GM23338 (cell line): ENCODE measurements at regions not wholly inside any gene's neighbourhood (a gene's known extent, or its start where the extent isn't known, plus 50 kb on each side); places are given as distances from the start of the nearest gene placed in this dataset.

ENCODE experiments used
- ATAC-seq: fragments of 200-7000 bp; cut with Tn5 transposase; 3 replicates; pipeline ENCODE4 v1.9.1; 2020
- DNase-seq: peaks from one replicate; pipeline ENCODE4 v3.0.0-alpha.2; 2015; ENCODE audit warnings: low spot score
- H2AFZ ChIP-seq: fragments of 200-600 bp; sonication (generic); 2 replicates; pipeline ENCODE4 v1.8.0; 2016; ENCODE audit warnings: antibody characterized with exemption, mild to moderate bottlenecking, moderate library complexity
- H3F3A ChIP-seq: fragments of 200-600 bp; sonication (generic); replicated peaks from 2 replicates; pipeline ENCODE4 v1.8.0; 2017; ENCODE audit warnings: antibody characterized with exemption, mixed run types, low read depth
- H3K27ac ChIP-seq: fragments of 200-600 bp; sonication (generic); 2 replicates; pipeline ENCODE4 v1.6.1; 2016; ENCODE audit warnings: low read depth
- H3K27me3 ChIP-seq: fragments of 200-600 bp; sonication (generic); 2 replicates; pipeline ENCODE4 v1.8.0; 2016; ENCODE audit warnings: mild to moderate bottlenecking, mixed run types, moderate library complexity; ENCODE audit not compliant: insufficient read depth
- H3K36me3 ChIP-seq: fragments of 200-600 bp; sonication (generic); 2 replicates; pipeline ENCODE4 v1.8.0; 2016; ENCODE audit warnings: mild to moderate bottlenecking; ENCODE audit not compliant: insufficient read depth
- H3K4me1 ChIP-seq: fragments of 200-600 bp; sonication (generic); 2 replicates; pipeline ENCODE4 v1.8.0; 2016; ENCODE audit warnings: mild to moderate bottlenecking, moderate library complexity; ENCODE audit not compliant: insufficient read depth
- H3K4me2 ChIP-seq: fragments of 200-600 bp; sonication (generic); 2 replicates; pipeline ENCODE4 v1.7.1; 2017; ENCODE audit warnings: mixed run types
- H3K4me3 ChIP-seq: fragments of 200-600 bp; sonication (generic); 2 replicates; pipeline ENCODE4 v1.6.1; 2016; ENCODE audit warnings: mixed run types
- H3K79me2 ChIP-seq: fragments of 200-600 bp; sonication (generic); replicated peaks from 2 replicates; pipeline ENCODE4 v1.8.0; 2017; ENCODE audit warnings: mild to moderate bottlenecking; ENCODE audit not compliant: insufficient read depth
- H3K9me2 ChIP-seq: fragments of 200-600 bp; sonication (generic); 2 replicates; pipeline ENCODE4 v1.8.0; 2017; ENCODE audit not compliant: insufficient read depth
- H4K20me1 ChIP-seq: fragments of 200-600 bp; sonication (generic); replicated peaks from 2 replicates; pipeline ENCODE4 v1.8.0; 2017; ENCODE audit warnings: mild to moderate bottlenecking; ENCODE audit not compliant: insufficient read depth
- H3K27ac Mint-ChIP-seq: 2 replicates; pipeline ENCODE4 v1.8.0; 2020; ENCODE audit warnings: inconsistent platforms, mild to moderate bottlenecking, moderate library complexity, mixed read lengths
- H3K27me3 Mint-ChIP-seq: 3 replicates; pipeline ENCODE4 v1.8.0; 2022; ENCODE audit warnings: low read depth, mild to moderate bottlenecking, moderate library complexity, mixed read lengths, inconsistent platforms; ENCODE audit not compliant: insufficient read depth, poor library complexity
- H3K36me3 Mint-ChIP-seq: 3 replicates; pipeline ENCODE4 v1.8.0; 2021; ENCODE audit warnings: low read depth, mild to moderate bottlenecking, inconsistent platforms, moderate library complexity, mixed read lengths
- H3K4me1 Mint-ChIP-seq: 3 replicates; pipeline ENCODE4 v1.8.0; 2020; ENCODE audit warnings: mild to moderate bottlenecking, inconsistent platforms, mixed read lengths
- H3K4me3 Mint-ChIP-seq: 3 replicates; pipeline ENCODE4 v1.8.0; 2021; ENCODE audit warnings: moderate library complexity, mild to moderate bottlenecking, inconsistent platforms, mixed read lengths
- H3K9me3 Mint-ChIP-seq: 3 replicates; pipeline ENCODE4 v1.8.0; 2020; ENCODE audit warnings: moderate library complexity, mild to moderate bottlenecking, inconsistent platforms, mixed read lengths
- CREB1 ChIP-seq: fragments of 250-450 bp; sonication (Bioruptor Pico); IDR thresholded peaks from 2 replicates; pipeline ENCODE4 v1.5.0; 2020; ENCODE audit warnings: low read depth, mild to moderate bottlenecking, moderate library complexity
- CTCF ChIP-seq, 2 experiments: fragments of 200-600 bp in 1 of 2; sonication (generic) in 1 of 2; conservative IDR thresholded peaks; 2 replicates each; pipeline versions ENCODE4 v1.5.1 to v1.6.1; 2016 to 2017; ENCODE audit warnings: antibody characterized with exemption in 2 of 2, low read depth in 2 of 2, mild to moderate bottlenecking in 2 of 2, moderate library complexity in 1 of 2
- EZH2 ChIP-seq: fragments of 200-600 bp; sonication (generic); IDR thresholded peaks from one replicate; pipeline ENCODE4 v1.8.0; 2017; ENCODE audit warnings: antibody characterized with exemption, mild to moderate bottlenecking, low read depth; ENCODE audit not compliant: unreplicated experiment
- EZH2phosphoT487 ChIP-seq: fragments of 200-600 bp; sonication (generic); IDR thresholded peaks from one replicate; pipeline ENCODE4 v1.8.1; 2018; ENCODE audit warnings: antibody characterized with exemption; ENCODE audit not compliant: unreplicated experiment
- JUNB ChIP-seq: IDR thresholded peaks from one replicate; pipeline ENCODE4 v1.6.1; 2016; ENCODE audit warnings: antibody characterized with exemption; ENCODE audit not compliant: unreplicated experiment
- NANOG ChIP-seq: IDR thresholded peaks from 2 replicates; pipeline ENCODE4 v1.6.1; 2016; ENCODE audit warnings: antibody characterized with exemption, borderline replicate concordance
- POLR2AphosphoS5 ChIP-seq: IDR thresholded peaks from 2 replicates; pipeline ENCODE4 v1.6.1; 2016; ENCODE audit warnings: antibody characterized with exemption, low read depth
- REST ChIP-seq: IDR thresholded peaks from one replicate; pipeline ENCODE4 v1.6.1; 2018; ENCODE audit warnings: antibody characterized with exemption; ENCODE audit not compliant: unreplicated experiment
- STAT1 ChIP-seq: IDR thresholded peaks from one replicate; pipeline ENCODE4 v1.6.1; 2016; ENCODE audit warnings: antibody characterized with exemption; ENCODE audit not compliant: unreplicated experiment
- ZNF114 ChIP-seq: fragments of 250-450 bp; sonication (Bioruptor Pico); IDR thresholded peaks from 2 replicates; pipeline ENCODE4 v1.5.0; 2020; ENCODE audit warnings: mild to moderate bottlenecking, moderate library complexity
- ZNF331 ChIP-seq: fragments of 250-450 bp; sonication (Bioruptor Pico); IDR thresholded peaks from 2 replicates; pipeline ENCODE4 v1.5.0; 2020; ENCODE audit warnings: low read depth, mild to moderate bottlenecking, moderate library complexity
- TF ChIP-seq, protein P1 (sequence below): fragments of 250-450 bp; sonication (Bioruptor Pico); IDR thresholded peaks from 2 replicates; pipeline ENCODE4 v1.5.0; 2020; ENCODE audit warnings: mild to moderate bottlenecking, moderate library complexity
- TF ChIP-seq, protein P2 (sequence below): IDR thresholded peaks from 2 replicates; pipeline ENCODE4 v1.6.1; 2016; ENCODE audit warnings: antibody characterized with exemption

DNA sequence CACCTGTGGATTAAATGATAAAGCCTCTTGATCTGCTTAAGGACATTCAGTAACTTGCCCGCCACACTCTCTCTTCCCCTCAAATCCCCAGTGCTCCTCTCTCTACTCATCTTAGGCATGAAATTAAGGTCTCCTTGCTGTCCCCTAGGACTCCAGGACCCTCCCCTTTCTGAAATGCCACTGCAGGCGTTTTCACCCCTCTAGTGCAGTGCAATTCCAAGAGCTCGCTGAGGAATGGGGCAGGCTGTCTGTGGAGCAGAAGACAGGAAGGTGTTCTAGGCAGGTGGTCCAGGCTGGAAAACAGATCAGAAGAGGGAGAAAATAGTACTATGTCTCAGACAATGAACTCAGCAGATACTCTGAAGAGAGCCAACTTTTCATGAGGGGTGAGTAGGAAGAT, 55.8 kb upstream of the ARHGAP42 start:
- H3K27me3 ChIP-seq = no peaks in the 10 kb centered on the region
- Mint-ChIP-seq H3K4me3 (no peak overlapping the region), H3K27me3 (no peaks in the 10 kb centered on the region), H3K4me1 (peaks cover 4% of the 10 kb centered on the region; the same call in 2 of the 3 replicates), H3K9me3 (no peaks in the 10 kb centered on the region), H3K36me3 (no peaks in the 10 kb centered on the region), H3K27ac (no peak overlapping the region)
- ATAC-seq (no peak), DNase-seq (no peak)
- no peaks in the 10 kb centered on the region for H3F3A ChIP-seq
- no peaks in the 10 kb centered on the region for H3K36me3 ChIP-seq
- TF ChIP-seq CREB1 (CRISPR knock-in tag) (no peak), POLR2AphosphoS5 (no peak), EZH2 (no peak), NANOG (no peak), ZNF114 (CRISPR knock-in tag) (no peak), JUNB (no peak), EZH2phosphoT487 (no peak), ZNF331 (no peak), CTCF (conservative IDR thresholded peaks at IDR 0.05; ENCODE audit: low read depth in 2 of 2) (no peak), STAT1 (no peak), REST (no peak)
- TF ChIP-seq, protein P1, sequence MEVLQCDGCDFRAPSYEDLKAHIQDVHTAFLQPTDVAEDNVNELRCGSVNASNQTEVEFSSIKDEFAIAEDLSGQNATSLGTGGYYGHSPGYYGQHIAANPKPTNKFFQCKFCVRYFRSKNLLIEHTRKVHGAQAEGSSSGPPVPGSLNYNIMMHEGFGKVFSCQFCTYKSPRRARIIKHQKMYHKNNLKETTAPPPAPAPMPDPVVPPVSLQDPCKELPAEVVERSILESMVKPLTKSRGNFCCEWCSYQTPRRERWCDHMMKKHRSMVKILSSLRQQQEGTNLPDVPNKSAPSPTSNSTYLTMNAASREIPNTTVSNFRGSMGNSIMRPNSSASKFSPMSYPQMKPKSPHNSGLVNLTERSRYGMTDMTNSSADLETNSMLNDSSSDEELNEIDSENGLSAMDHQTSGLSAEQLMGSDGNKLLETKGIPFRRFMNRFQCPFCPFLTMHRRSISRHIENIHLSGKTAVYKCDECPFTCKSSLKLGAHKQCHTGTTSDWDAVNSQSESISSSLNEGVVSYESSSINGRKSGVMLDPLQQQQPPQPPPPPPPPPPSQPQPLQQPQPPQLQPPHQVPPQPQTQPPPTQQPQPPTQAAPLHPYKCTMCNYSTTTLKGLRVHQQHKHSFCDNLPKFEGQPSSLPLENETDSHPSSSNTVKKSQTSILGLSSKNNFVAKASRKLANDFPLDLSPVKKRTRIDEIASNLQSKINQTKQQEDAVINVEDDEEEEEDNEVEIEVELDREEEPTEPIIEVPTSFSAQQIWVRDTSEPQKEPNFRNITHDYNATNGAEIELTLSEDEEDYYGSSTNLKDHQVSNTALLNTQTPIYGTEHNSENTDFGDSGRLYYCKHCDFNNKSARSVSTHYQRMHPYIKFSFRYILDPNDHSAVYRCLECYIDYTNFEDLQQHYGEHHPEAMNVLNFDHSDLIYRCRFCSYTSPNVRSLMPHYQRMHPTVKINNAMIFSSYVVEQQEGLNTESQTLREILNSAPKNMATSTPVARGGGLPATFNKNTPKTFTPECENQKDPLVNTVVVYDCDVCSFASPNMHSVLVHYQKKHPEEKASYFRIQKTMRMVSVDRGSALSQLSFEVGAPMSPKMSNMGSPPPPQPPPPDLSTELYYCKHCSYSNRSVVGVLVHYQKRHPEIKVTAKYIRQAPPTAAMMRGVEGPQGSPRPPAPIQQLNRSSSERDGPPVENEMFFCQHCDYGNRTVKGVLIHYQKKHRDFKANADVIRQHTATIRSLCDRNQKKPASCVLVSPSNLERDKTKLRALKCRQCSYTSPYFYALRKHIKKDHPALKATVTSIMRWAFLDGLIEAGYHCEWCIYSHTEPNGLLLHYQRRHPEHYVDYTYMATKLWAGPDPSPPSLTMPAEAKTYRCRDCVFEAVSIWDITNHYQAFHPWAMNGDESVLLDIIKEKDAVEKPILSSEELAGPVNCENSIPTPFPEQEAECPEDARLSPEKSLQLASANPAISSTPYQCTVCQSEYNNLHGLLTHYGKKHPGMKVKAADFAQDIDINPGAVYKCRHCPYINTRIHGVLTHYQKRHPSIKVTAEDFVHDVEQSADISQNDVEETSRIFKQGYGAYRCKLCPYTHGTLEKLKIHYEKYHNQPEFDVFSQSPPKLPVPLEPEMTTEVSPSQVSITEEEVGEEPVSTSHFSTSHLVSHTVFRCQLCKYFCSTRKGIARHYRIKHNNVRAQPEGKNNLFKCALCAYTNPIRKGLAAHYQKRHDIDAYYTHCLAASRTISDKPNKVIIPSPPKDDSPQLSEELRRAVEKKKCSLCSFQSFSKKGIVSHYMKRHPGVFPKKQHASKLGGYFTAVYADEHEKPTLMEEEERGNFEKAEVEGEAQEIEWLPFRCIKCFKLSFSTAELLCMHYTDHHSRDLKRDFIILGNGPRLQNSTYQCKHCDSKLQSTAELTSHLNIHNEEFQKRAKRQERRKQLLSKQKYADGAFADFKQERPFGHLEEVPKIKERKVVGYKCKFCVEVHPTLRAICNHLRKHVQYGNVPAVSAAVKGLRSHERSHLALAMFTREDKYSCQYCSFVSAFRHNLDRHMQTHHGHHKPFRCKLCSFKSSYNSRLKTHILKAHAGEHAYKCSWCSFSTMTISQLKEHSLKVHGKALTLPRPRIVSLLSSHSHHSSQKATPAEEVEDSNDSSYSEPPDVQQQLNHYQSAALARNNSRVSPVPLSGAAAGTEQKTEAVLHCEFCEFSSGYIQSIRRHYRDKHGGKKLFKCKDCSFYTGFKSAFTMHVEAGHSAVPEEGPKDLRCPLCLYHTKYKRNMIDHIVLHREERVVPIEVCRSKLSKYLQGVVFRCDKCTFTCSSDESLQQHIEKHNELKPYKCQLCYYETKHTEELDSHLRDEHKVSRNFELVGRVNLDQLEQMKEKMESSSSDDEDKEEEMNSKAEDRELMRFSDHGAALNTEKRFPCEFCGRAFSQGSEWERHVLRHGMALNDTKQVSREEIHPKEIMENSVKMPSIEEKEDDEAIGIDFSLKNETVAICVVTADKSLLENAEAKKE (CRISPR knock-in tag) = no peak
- TF ChIP-seq, protein P2, sequence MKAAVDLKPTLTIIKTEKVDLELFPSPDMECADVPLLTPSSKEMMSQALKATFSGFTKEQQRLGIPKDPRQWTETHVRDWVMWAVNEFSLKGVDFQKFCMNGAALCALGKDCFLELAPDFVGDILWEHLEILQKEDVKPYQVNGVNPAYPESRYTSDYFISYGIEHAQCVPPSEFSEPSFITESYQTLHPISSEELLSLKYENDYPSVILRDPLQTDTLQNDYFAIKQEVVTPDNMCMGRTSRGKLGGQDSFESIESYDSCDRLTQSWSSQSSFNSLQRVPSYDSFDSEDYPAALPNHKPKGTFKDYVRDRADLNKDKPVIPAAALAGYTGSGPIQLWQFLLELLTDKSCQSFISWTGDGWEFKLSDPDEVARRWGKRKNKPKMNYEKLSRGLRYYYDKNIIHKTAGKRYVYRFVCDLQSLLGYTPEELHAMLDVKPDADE = no peak
- peaks cover 7% of the 10 kb centered on the region; the same call in 1 of the 2 replicates for H3K9me2 ChIP-seq
- H2AFZ ChIP-seq = peak overlapping the region; percentile 79; the same call in 1 of the 2 replicates
- no peaks in the 10 kb centered on the region for H3K79me2 ChIP-seq
- H3K4me3 ChIP-seq = no peak overlapping the region
- H3K4me2 ChIP-seq = no peak overlapping the region
- H3K4me1 ChIP-seq = no peaks in the 10 kb centered on the region
- no peak overlapping the region for H3K27ac ChIP-seq
- no peaks in the 10 kb centered on the region for H4K20me1 ChIP-seq
